ENCODE measurements at regions not wholly inside any gene's neighbourhood (a gene's known extent, or its start where the extent isn't known, plus 50 kb on each side); places are given as distances from the start of the nearest gene placed in this dataset.

DNA sequence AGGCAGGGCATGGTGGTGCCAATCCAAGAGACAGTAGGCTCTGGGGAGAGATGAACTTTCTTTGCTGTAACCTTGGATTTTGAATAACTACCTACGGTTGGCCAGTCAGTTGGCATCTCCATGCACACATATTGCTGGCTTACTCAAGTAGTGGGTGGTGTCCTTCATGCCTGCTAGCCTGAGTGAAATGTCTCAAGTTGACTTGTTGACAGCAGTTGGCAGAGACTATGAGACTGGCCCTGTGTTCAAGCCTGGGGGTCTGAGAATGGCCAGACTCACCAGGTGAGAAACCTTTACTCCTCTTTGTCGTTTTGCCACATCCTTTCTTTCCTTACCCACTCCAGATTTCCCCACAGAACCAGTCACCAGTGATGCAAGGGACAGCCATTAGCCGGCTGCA lies 173.3 kb downstream of the MID1IP1 start:
- H3K4me1 ChIP-seq: no peaks in the 10 kb centered on the region
- no peaks in the 10 kb centered on the region for H3K36me3 ChIP-seq
- H3K4me3 ChIP-seq: no peak overlapping the region
- 86 to 88% methylated on average over 3 of the region's 3 CpGs for WGBS, 2 donors
- DNase-seq (ENCODE audit: low spot score in 2 of 2): no peak
- no peak overlapping the region for H3K27ac ChIP-seq
- H3K27me3 ChIP-seq: no peaks in the 10 kb centered on the region
- TF ChIP-seq, protein P1, sequence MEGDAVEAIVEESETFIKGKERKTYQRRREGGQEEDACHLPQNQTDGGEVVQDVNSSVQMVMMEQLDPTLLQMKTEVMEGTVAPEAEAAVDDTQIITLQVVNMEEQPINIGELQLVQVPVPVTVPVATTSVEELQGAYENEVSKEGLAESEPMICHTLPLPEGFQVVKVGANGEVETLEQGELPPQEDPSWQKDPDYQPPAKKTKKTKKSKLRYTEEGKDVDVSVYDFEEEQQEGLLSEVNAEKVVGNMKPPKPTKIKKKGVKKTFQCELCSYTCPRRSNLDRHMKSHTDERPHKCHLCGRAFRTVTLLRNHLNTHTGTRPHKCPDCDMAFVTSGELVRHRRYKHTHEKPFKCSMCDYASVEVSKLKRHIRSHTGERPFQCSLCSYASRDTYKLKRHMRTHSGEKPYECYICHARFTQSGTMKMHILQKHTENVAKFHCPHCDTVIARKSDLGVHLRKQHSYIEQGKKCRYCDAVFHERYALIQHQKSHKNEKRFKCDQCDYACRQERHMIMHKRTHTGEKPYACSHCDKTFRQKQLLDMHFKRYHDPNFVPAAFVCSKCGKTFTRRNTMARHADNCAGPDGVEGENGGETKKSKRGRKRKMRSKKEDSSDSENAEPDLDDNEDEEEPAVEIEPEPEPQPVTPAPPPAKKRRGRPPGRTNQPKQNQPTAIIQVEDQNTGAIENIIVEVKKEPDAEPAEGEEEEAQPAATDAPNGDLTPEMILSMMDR (IDR thresholded peaks at IDR 0.05): no peak
- TF ChIP-seq POLR2A (IDR thresholded peaks at IDR 0.05) (no peak), EP300 (IDR thresholded peaks at IDR 0.05) (no peak)
- no peaks in the 10 kb centered on the region for H3K9me3 ChIP-seq

DNA sequence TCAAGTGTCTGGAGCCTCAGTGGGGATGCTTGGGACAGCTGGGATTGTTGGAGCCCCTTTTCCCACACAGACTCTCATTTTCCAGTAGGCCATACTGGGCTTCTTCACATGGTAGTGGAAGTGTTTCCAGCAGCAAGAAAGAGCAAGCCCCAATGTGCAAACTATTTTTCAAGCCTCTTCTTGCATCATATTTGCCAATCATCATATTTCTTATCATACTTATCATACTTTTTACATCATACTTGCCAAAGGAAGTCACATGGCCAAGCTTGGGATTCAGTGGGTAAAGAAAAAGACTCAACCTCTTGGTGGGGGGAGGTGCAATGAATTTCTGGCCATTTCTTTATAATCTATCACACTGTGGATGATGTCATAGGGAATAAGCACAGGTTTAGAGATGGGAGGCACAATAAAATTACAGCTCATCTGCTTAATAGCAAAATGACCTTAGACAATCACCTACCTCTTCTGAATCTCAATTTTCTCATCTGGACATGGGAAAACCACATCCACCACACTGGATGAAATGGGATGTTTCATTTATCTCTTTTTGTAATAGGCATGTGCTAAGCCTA lies 174.2 kb downstream of the MID1IP1 start:
- TF ChIP-seq, protein P1 (IDR thresholded peaks at IDR 0.05): no peak
- no peak for TF ChIP-seq EP300 (IDR thresholded peaks at IDR 0.05)
- TF ChIP-seq POLR2A (IDR thresholded peaks at IDR 0.05): no peak
- H3K4me1 ChIP-seq: no peaks in the 10 kb centered on the region
- no peaks in the 10 kb centered on the region for H3K9me3 ChIP-seq
- H3K4me3 ChIP-seq: no peak overlapping the region
- H3K36me3 ChIP-seq: no peaks in the 10 kb centered on the region
- DNase-seq (ENCODE audit: low spot score in 2 of 2): no peak
- H3K27me3 ChIP-seq: no peaks in the 10 kb centered on the region
- H3K27ac ChIP-seq: no peak overlapping the region

DNA sequence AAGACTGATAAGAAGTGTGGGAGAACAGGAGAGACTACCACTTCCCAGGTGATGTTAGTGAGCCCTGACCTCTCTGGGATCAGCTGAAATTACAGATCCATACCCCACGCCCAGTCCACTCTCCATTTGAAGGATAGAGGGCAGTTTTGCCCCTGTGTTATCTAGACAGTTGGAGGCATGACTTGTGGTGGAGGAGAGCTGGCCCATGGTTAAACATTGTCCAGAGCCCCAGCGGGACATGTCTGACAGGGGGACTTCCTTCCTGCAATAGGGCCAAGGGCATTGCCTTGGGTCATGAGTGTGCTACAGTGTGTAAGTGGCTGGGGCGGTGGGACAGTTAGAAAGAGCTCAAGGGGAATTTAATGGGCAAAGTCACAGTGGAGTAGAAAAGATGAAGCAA lies 181.1 kb downstream of the MID1IP1 start:
- no peak for DNase-seq (ENCODE audit: low spot score in 2 of 2)
- Histone ChIP-seq H3K27me3 (no peaks in the 10 kb centered on the region), H3K4me3 (no peak overlapping the region), H3K9me3 (no peaks in the 10 kb centered on the region), H3K27ac (no peak overlapping the region), H3K4me1 (no peaks in the 10 kb centered on the region), H3K36me3 (no peaks in the 10 kb centered on the region)
- TF ChIP-seq EP300 (IDR thresholded peaks at IDR 0.05) (no peak), POLR2A (IDR thresholded peaks at IDR 0.05) (no peak)
- TF ChIP-seq, protein P1 (IDR thresholded peaks at IDR 0.05): no peak
- WGBS, 2 donors: 64 to 94% methylated on average over 3 of the region's 3 CpGs

DNA sequence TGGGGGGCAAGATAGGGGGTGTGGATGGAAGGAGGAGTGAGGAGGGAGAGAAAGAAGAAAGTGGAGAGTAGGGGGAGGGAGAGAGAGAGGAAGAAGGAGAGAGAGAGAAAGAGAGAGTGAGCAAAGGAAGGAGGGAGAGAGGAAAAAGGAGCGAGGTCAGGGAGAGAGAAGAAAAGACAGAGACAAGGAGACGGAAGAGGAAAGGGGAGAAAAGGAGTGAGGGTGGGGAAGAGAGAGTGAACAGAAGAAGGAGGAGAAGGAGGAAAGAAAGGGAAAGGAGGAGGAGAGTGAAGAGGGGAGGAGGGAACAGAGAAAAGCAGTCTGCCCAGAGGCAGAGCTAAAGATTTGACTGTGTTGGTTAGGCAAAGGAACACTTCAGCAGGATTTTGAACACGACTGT lies 181.6 kb downstream of the MID1IP1 start:
- no peak overlapping the region for H3K4me3 ChIP-seq
- no peak overlapping the region for H3K27ac ChIP-seq
- no peaks in the 10 kb centered on the region for H3K27me3 ChIP-seq
- no peak for DNase-seq (ENCODE audit: low spot score in 2 of 2)
- H3K36me3 ChIP-seq: no peaks in the 10 kb centered on the region
- TF ChIP-seq EP300 (IDR thresholded peaks at IDR 0.05) (no peak), POLR2A (IDR thresholded peaks at IDR 0.05) (no peak)
- TF ChIP-seq, protein P1 (IDR thresholded peaks at IDR 0.05): no peak
- H3K9me3 ChIP-seq: no peaks in the 10 kb centered on the region
- H3K4me1 ChIP-seq: no peaks in the 10 kb centered on the region
- 41 to 53% methylated on average over 3 of the region's 3 CpGs for WGBS, 2 donors

DNA sequence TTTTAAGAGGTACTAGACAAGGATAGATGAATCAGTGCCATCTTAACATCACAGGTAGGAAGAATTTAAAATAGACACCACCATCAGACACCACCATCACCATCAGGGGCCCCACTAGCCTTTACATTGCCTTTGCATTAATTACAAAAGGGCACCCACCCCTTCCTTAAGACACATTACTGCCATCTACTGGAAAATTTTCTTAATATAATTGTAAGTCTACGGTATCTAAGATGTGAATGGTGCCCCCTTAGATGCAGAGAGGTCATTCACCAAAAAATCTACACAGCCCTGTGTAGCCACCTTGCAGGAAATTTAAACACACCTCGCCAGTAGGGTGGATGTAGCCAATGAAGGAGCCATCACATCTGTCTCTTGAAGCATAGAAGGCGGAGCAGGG lies 184.1 kb downstream of the MID1IP1 start:
- Histone ChIP-seq H3K27ac (no peak overlapping the region), H3K9me3 (no peaks in the 10 kb centered on the region), H3K27me3 (no peaks in the 10 kb centered on the region), H3K36me3 (no peaks in the 10 kb centered on the region), H3K4me3 (no peak overlapping the region), H3K4me1 (no peaks in the 10 kb centered on the region)
- 67 to 76% methylated on average over 3 of the region's 3 CpGs for WGBS, 2 donors
- TF ChIP-seq EP300 (IDR thresholded peaks at IDR 0.05) (no peak), POLR2A (IDR thresholded peaks at IDR 0.05) (no peak)
- TF ChIP-seq, protein P1 (IDR thresholded peaks at IDR 0.05): no peak
- DNase-seq (ENCODE audit: low spot score in 2 of 2): no peak
